HCT116 (cell line): ENCODE measurements at regions not wholly inside any gene's neighbourhood (a gene's known extent, or its start where the extent isn't known, plus 50 kb on each side); places are given as distances from the start of the nearest gene placed in this dataset.

Source experiments
- CEBPB ChIP-seq: IDR thresholded peaks from 2 replicates; pipeline ENCODE4 v1.6.1; 2012; ENCODE audit warnings: low read depth
- CTCF ChIP-seq, 3 experiments: fragments of 200-600 bp in 1 of 3; sonication (generic) in 1 of 3; IDR thresholded peaks in 2 of 3; conservative IDR thresholded peaks in 1 of 3; 2 replicates each; pipeline ENCODE4 v1.5.1; 2012 to 2017; ENCODE audit warnings: low read depth in 2 of 3, low read length in 2 of 3, antibody characterized with exemption in 1 of 3, borderline replicate concordance in 1 of 3, control low read depth in 1 of 3, mild to moderate bottlenecking in 1 of 3, mixed read lengths in 1 of 3, mixed run types in 1 of 3, moderate library complexity in 1 of 3; ENCODE audit not compliant: insufficient read depth in 1 of 3
- EZH2 ChIP-seq: fragments of 200-600 bp; sonication (generic); IDR thresholded peaks from 2 replicates; pipeline ENCODE4 v1.6.1; 2017; ENCODE audit warnings: antibody characterized with exemption, mixed run types
- EZH2phosphoT487 ChIP-seq: fragments of 200-600 bp; IDR thresholded peaks from 2 replicates; pipeline ENCODE4 v1.6.1; 2018; ENCODE audit warnings: antibody characterized with exemption, borderline replicate concordance
- JUND ChIP-seq: IDR thresholded peaks from 2 replicates; pipeline ENCODE4 v1.6.1; 2012
- POLR2A ChIP-seq: IDR thresholded peaks from 2 replicates; pipeline ENCODE4 v1.7.0; 2011; ENCODE audit warnings: borderline replicate concordance; ENCODE audit not compliant: insufficient read depth, insufficient read length; ENCODE audit errors: extremely low read depth
- POLR2AphosphoS5 ChIP-seq: IDR thresholded peaks from 2 replicates; pipeline ENCODE4 v1.6.1; 2011; ENCODE audit warnings: mild to moderate bottlenecking, low read depth, low read length, moderate library complexity
- RAD21 ChIP-seq: IDR thresholded peaks from 2 replicates; pipeline ENCODE4 v1.6.1; 2012; ENCODE audit warnings: low read depth, mild to moderate bottlenecking
- REST ChIP-seq: IDR thresholded peaks from 2 replicates; pipeline ENCODE4 v1.6.1; 2012; ENCODE audit warnings: low read depth
- SIN3A ChIP-seq: IDR thresholded peaks from 2 replicates; pipeline ENCODE4 v1.6.1; 2012; ENCODE audit warnings: low read depth
- SP1 ChIP-seq: IDR thresholded peaks from 2 replicates; pipeline ENCODE4 v1.6.1; 2012; ENCODE audit warnings: low read depth
- TCF7L2 ChIP-seq: IDR thresholded peaks from 2 replicates; pipeline ENCODE4 v1.7.0; 2011; ENCODE audit warnings: borderline replicate concordance, inconsistent platforms; ENCODE audit not compliant: insufficient read depth, insufficient read length; ENCODE audit errors: extremely low read depth
- YY1 ChIP-seq: IDR thresholded peaks from 2 replicates; pipeline ENCODE4 v1.6.1; 2011; ENCODE audit warnings: low read length, low read depth, moderate library complexity, mild to moderate bottlenecking; ENCODE audit not compliant: insufficient replicate concordance; ENCODE audit errors: extremely low read depth
- TF ChIP-seq, protein P1 (sequence below): IDR thresholded peaks from 2 replicates; pipeline ENCODE4 v1.6.1; 2012

- TF ChIP-seq CTCF (IDR thresholded peaks at IDR 0.05 in 2 of 3, conservative IDR thresholded peaks at IDR 0.05 in 1 of 3; ENCODE audit: borderline replicate concordance in 1 of 3, insufficient read depth in 1 of 3, low read depth in 2 of 3, low read length in 2 of 3) (no peak), POLR2A (no peak), EZH2 (no peak), REST (no peak), YY1 (no peak), CEBPB (no peak), TCF7L2 (no peak), SP1 (no peak), POLR2AphosphoS5 (no peak), EZH2phosphoT487 (no peak), SIN3A (no peak), JUND (no peak), RAD21 (no peak)
- TF ChIP-seq, protein P1, sequence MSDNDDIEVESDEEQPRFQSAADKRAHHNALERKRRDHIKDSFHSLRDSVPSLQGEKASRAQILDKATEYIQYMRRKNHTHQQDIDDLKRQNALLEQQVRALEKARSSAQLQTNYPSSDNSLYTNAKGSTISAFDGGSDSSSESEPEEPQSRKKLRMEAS = no peak
These were observed 179.5 kb upstream of the ZNF462 start for GRCh38 chr9:106683454-106683853.
